A549 (cell line): ENCODE measurements at regions not wholly inside any gene's neighbourhood (a gene's known extent, or its start where the extent isn't known, plus 50 kb on each side); places are given as distances from the start of the nearest gene placed in this dataset.

ENCODE experiments used
- HDAC2 ChIP-seq: fragments of 200-600 bp; sonication (generic); IDR thresholded peaks from 2 replicates; pipeline ENCODE4 v1.6.1; 2016
- POLR2A ChIP-seq: IDR thresholded peaks from 2 replicates; pipeline ENCODE4 v1.6.1; 2012; ENCODE audit warnings: mild to moderate bottlenecking, low read length

DNA sequence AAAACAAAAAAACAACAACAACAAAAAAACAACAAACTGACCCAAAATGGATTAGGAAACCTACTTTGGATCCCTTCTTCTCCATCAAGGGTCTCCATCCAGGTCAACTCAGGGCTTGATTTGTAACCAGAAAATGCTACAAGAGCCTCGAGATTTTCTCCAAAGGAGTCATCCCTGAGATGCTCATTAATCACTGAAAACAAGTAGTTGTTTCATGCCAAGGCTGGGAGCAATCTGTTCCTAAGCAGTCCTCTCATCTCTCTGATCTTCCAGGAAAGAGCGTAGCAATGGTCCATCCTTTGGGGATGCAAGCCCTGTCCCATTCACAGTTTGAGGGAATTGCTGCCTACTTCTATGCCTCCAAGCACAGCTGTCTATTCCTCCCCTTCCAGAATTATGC, 203.0 kb upstream of the MAP3K1 start:
- TF ChIP-seq POLR2A (no peak), HDAC2 (no peak)
